ENCODE measurements at regions not wholly inside any gene's neighbourhood (a gene's known extent, or its start where the extent isn't known, plus 50 kb on each side); places are given as distances from the start of the nearest gene placed in this dataset.

DNA sequence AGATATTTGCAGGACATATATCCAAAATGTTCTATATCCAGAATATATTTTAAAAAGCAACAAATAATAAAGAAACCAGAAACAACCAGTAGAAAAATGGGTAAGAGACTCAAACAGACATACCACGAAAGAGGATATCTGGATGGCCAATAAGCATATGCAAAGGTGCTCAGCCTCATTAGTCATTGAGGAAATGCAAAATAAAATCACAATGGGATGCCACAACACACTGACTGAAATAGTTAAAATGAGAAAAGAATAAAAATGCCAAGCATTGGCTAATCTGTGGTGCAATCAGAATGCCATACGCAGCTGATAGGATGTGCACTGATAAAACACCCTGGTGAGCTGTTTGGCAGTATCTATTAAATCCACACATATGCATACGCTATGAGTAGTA lies 265.8 kb upstream of the ANKH start:
- TF ChIP-seq, protein P1, sequence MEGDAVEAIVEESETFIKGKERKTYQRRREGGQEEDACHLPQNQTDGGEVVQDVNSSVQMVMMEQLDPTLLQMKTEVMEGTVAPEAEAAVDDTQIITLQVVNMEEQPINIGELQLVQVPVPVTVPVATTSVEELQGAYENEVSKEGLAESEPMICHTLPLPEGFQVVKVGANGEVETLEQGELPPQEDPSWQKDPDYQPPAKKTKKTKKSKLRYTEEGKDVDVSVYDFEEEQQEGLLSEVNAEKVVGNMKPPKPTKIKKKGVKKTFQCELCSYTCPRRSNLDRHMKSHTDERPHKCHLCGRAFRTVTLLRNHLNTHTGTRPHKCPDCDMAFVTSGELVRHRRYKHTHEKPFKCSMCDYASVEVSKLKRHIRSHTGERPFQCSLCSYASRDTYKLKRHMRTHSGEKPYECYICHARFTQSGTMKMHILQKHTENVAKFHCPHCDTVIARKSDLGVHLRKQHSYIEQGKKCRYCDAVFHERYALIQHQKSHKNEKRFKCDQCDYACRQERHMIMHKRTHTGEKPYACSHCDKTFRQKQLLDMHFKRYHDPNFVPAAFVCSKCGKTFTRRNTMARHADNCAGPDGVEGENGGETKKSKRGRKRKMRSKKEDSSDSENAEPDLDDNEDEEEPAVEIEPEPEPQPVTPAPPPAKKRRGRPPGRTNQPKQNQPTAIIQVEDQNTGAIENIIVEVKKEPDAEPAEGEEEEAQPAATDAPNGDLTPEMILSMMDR (IDR thresholded peaks at IDR 0.05): no peak
- TF ChIP-seq EZH2 (IDR thresholded peaks at IDR 0.05; ENCODE audit: borderline replicate concordance, insufficient read depth, low read depth, low read length, poor library complexity, severe bottlenecking): no peak

All from B cell (primary cell).